DMS153 (cell line): ENCODE measurements at regions not wholly inside any gene's neighbourhood (a gene's known extent, or its start where the extent isn't known, plus 50 kb on each side); places are given as distances from the start of the nearest gene placed in this dataset.
"Not testable (repeated sequence)": the region's sequence is repeated elsewhere in the genome, so short reads cannot be mapped to it uniquely, and the experiment has no call there.

ENCODE experiments used
- DNase-seq: peaks from one replicate; lab custom pipeline; 2025; lab: John Stamatoyannopoulos, UW

GRCh38 chr11:37171451-37171850, 573.4 kb upstream of the RAG2 start:
- no peak for DNase-seq

- DNase-seq, result no peak
Measured at GRCh38 chr11:37170311-37170710, 572.3 kb upstream of the RAG2 start.

GRCh38 chr11:37145434-37145833, 547.4 kb upstream of the RAG2 start:
- DNase-seq, result not testable (repeated sequence)

DNA sequence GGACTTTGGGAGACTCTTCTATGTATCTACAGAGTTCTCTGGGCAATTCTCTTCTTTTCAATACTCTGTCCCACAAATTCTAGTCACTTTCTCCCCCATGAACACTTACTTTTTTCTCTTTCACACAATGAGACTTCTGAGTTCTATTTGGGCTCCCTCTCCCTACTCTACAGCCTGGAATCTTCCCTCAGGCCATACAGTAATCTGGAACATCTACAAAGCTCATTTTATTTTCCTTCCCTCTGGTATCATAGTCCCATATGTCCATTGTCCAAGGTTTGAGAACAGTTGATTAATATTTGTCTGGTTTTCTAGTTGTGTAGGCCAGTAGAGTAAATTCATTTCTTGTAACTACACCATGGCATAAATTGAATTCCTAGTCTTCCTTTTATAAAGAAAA, 544.6 kb upstream of the RAG2 start:
- DNase-seq, result no peak

GRCh38 chr11:37141707-37142106, 543.7 kb upstream of the RAG2 start:
- DNase-seq, result no peak

DNA sequence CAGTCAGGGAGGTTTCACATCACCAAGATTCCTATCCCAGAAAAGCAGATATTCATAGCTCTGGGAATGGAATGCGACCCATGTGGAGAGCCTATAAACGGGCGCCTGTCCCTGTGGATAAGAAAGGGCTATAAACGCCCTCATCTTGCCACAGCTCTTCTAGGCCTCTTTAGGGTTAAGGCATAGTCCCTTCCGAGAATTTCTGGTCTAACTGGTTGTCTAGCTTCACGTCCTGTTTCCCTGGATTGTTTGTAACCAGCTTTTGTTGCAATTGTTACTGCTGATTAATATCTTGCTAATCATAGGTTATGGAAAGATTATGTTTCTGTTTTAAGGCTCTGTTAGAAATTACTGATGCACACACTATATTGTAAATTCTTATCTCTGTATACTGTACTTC, 537.6 kb upstream of the RAG2 start:
- DNase-seq, result not testable (repeated sequence)

DNA sequence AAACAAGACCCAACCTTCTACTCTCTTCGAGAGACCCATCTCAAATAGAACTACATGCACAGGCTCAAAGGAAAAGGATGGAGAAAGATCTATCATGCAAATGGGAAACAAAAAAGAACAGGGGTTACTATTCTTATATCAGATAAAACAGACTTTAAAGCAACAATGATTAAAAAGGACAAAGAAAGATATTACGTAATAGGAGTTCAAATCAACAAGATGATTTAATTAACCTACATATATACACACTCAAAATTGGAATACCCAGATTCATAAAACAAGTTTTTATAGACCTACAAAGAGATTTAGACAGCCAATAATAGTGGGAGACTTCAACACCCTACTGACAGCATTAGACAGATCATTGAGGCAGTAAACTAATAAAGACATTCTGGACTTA, 536.6 kb upstream of the RAG2 start:
- DNase-seq, result no peak

GRCh38 chr11:37124384-37124783, 526.3 kb upstream of the RAG2 start:
- no peak for DNase-seq

DNA sequence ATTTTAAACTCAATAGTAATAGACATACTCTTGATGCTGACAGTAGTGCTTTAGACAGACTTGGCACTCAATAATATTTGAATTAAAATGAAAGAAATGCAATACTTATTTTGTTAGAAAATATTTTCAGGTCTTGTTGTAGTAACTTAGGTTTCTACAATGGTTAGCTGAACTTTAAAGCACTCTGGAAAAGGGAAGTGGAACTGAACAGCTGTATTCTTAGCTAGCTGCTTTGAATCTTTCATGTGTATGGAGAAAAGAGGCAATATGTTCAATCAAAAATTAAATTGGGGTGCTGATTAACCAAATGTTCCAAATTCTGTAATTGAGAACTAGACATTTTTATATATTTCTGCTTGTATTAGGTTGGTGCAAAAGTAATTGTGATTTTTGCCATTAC, 517.9 kb upstream of the RAG2 start:
- DNase-seq, result no peak

- no peak for DNase-seq
Measured at GRCh38 chr11:37110385-37110784, 512.3 kb upstream of the RAG2 start.

GRCh38 chr11:37109286-37109585, 511.2 kb upstream of the RAG2 start:
- DNase-seq, result no peak

DNA sequence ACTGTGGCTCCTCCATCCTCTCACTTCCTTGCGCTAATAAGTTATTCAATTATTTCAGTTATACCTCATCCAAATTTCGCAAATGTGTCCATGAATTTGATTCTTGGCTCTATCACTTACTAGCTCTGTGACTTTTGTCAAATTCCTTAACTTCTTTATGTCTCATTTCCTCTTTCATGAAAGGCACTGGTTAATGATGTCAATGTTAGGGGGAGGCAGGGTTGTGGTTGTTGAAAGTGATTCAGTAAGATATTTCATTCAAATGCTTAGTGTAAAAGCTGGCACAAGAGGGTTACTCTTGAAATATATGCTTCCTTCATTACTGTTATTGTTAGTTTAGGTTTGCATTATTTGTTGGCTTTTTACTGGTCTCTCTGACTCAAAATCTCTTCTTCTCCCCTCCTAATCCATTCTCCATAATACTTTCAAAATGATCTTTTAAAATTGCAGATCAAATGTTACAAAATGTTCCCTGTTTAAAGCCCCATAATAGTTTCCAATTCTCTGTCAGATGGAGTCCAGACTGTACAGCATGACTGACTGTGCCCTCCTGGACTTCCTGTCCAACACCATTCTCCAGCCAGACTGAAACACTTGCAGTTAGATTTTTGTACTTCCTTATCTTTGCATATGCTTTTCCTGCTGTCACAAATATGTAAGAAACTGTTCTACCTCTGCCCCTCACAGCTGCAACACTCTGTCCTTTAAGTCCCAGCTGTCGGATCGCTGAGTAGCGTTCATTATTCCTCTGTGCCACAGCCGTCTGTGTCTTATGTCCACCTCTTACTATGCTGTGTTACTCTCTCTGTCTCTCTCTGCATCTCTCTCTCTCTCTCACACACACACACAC, 510.6 kb upstream of the RAG2 start:
- DNase-seq, result no peak

DNA sequence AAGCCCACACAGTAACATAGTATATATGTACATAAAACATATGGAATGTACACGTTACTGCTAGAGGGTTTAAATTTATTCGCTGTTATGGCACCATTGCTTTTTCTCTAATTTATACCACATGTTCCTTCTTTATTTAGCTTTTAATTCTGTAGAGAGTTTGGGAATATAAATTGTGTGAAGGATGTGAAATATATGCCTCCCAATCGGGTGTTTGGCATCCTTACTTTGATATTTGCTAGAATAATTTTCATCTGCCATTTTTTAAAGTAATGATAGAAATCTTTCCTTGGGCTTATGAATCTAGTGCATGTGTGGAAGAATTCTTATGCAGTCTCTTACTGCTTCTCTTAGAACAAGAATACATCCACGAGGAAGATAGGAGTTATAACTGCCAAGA, 509.8 kb upstream of the RAG2 start:
- DNase-seq, result no peak

- DNase-seq, result no peak
Measured at GRCh38 chr11:37107415-37107814, 509.4 kb upstream of the RAG2 start.

- DNase-seq, result no peak
Measured at GRCh38 chr11:37105427-37105826, 507.4 kb upstream of the RAG2 start.

GRCh38 chr11:37104380-37104779, 506.3 kb upstream of the RAG2 start:
- no peak for DNase-seq

DNA sequence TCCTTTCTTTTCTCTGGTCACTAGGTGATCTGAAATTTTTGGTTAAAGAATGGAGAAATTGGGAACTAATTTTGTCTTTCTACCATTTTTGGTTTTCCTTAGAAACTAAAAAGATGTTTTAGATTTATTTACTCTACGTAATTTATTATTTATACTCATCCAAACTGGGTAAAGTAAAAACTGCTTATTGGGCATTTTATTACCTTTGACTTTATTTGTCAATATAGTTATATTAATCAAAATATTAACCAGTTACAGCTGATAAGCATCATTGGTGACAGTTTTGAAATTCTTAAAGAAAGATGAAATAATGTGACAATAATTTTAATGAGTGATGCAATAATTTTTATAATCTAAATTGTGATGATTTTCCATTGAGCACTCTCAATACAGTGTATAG, 502.0 kb upstream of the RAG2 start:
- no peak for DNase-seq

GRCh38 chr11:37092487-37092886, 494.5 kb upstream of the RAG2 start:
- no peak for DNase-seq

GRCh38 chr11:37089439-37089838, 491.4 kb upstream of the RAG2 start:
- no peak for DNase-seq

DNA sequence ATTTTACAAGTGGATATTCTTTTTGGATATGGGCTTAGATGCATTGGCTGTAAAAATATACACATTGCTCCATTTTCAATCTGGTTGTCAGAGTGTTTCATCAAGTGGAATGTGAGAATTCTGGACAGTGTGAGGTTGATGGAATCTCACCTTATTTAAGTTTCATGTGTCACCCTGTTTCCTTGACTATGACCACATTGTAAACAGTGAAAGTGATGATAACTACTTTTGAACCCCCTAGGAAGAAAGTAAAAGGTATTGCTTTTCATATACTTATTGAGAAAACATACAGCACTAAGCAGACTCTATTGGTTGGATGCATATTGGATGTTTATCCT, 490.5 kb upstream of the RAG2 start:
- DNase-seq, result no peak

DNA sequence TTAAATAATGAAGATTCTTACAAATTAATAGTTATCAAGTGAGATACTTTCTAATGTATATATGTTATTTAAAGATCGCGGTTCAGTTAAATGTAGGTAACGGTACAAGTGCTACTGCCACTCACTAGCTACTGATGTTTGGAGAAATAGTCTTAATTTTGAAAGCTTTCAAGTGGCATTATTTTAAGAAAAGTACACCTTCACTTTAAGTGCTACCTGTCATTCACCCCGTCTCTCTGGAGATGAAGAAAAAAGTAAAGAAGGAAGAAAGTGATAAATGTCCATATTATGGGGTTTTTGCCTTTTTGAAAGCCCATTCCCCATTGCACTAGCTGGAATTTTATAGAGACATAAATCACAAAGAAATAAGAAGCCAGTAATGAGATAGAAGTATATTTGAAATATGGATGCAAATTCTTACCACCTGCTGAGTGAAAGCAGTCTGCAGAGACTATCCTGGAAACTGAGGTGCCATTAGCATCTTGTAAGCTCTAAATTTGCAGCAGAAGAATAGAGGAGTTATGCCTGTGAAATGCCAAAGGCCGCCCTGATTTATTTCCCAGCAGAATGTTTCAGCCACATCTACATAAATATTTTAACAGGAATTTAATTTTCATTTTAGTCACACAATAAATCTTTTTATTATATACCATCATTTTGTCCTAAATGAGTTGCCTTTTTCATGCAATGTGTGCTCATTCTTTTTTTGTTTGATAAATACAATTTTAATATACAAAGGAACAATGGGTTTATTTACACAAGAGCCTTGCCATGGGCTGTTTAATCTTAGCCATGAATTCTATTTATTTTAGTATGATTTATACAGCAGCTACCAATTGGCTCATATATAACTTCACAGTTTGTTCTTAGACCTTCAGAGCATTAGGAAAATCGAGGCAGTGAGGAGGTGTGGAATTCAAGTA, 489.9 kb upstream of the RAG2 start:
- no peak for DNase-seq

DNA sequence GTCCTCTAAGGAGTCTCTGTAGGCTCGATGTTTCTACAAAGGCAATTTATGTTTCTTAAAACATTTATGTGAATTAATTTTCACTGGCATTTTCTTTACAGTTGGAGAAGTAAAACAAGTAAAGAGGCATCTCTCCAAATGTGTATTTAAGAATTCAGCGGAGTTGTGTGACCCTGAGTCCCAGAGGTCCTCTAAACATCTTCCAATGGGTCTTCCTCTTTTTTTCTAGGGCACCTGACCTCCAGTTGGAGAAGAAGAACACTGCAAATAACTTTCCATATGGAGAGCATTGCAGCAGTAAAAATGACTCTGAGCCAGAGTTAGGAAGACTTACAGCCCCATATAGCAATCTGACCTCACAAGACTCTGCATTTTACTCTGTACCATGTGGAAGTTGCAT, 480.5 kb upstream of the RAG2 start:
- no peak for DNase-seq

- DNase-seq, result no peak
Measured at GRCh38 chr11:37076866-37077265, 478.8 kb upstream of the RAG2 start.
